Suppressor macrophage (primary cell): ENCODE measurements at regions not wholly inside any gene's neighbourhood (a gene's known extent, or its start where the extent isn't known, plus 50 kb on each side); places are given as distances from the start of the nearest gene placed in this dataset.
"Not testable (repeated sequence)": the region's sequence is repeated elsewhere in the genome, so short reads cannot be mapped to it uniquely, and the experiment has no call there.

Source experiments
- DNase-seq, 4 experiments: peaks; one replicate each; pipeline ENCODE4 v3.0.0-alpha.2; 2020 to 2022

DNA sequence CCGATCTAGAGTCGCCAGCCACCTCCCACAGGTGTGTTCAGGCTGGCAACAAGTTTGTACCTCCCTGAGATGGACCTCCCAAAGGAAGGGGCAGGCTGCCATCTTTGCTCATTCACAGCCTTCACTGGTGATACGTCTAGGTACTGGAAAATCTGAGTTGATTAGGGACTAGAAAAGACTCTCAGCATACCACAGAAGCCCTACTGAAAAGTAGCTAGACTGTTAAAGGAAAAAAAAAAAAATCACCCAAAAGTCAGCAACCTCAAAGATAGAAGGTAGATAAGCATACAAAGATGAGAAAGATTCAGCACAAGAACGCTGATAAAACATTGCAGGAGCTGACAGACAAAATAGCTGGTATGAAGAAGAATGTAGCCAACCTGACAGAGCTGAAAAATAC, 128.6 kb upstream of the WDR75 start:
- no peak for DNase-seq

DNA sequence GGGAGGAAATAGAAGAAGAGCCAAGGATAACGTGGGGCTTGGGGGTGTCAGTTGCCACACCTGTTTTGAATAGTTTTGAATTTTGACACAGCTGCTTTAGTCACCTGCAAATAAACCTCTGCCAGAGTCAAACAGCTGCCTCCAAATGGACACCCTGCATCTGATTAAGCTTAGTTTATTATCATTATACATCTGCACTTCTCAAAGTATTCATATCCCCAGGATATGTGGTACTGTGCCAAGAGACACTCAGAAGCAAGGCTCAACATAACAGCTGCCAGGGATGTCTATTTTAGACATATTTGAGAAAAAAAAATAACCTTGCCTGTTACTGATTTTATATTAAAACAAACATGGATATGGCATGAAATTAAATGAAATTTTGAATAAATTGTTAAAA, 122.5 kb upstream of the WDR75 start:
- no peak for DNase-seq

DNA sequence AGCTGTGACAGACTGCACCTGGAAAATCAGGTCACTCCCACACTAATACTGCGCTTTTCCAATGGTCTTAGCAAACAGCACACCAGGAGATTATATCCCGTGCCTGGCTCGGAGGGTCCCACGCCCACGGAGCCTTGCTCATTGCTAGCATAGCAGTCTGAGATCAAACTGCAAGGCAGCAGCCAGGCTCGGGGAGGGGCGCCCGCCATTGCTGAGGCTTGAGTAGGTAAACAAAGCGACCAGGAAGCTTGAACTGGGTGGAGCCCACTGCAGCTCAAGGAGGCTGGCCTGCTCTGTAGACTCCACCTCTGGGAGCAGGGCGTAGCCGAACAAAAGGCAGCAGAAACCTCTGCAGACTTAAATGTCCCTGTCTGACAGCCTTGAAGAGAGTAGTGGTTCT, 121.8 kb upstream of the WDR75 start:
- not testable (repeated sequence) for DNase-seq

DNA sequence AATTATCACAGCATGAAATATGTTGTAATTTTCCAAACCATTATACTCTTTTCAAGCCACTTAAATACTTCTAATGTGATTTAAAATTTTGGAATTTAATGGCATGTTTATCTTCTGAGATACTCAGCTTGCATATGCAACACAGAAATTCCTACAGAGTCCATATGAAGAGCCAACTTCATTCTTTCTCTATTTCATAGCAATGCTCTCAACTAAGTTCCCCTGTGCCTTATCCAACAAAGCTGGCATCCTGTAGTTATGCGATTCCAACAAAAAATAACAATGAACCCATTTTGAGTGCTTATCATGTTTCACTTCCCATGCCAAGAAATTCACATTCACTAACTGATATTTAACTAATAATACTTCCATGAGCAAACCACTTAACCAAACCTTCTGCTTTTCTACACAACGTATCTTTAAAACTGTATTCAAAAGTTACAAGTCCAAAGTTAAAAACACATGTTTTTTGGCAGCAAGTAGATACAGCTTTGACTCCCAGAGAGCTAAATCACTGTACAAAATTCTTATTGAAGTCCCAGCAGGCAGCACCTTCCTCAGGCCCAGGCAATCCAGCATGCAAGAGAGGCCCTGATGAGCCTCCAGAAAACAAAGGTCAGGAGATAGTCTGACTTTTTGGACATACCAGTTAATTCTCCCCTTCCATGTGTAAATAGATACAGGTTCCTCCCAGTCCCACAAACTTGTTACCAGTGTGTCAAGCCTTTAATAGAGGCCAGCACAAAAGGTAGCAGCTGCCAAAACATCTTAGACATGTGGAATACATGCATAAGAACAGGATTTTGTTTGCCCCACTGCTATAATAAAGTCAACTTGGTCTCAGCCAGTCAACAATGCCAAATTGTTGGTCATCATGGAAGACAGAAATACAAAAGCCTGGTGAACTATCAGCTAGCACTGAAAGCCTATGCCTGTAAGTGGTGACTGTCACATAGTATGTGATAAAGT, 113.1 kb upstream of the WDR75 start:
- DNase-seq, result no peak

DNA sequence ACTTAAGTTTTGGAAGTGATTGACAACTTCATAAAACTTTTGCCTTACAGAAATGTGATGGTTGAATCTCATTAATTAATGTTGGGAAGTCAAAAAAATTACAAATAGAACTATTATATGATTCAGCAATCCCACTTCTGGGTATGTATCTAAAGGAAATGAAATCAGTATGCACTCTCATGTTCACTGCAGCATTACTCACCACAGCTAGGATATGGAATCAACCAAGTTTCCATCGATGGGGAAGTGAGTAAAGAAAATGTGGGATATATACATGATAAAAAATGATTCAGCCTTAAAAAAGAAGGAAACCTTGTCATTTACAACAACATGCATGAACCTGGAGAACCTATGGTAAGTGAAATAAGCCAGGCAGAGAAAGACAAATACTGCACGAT, 112.4 kb upstream of the WDR75 start:
- no peak for DNase-seq

DNA sequence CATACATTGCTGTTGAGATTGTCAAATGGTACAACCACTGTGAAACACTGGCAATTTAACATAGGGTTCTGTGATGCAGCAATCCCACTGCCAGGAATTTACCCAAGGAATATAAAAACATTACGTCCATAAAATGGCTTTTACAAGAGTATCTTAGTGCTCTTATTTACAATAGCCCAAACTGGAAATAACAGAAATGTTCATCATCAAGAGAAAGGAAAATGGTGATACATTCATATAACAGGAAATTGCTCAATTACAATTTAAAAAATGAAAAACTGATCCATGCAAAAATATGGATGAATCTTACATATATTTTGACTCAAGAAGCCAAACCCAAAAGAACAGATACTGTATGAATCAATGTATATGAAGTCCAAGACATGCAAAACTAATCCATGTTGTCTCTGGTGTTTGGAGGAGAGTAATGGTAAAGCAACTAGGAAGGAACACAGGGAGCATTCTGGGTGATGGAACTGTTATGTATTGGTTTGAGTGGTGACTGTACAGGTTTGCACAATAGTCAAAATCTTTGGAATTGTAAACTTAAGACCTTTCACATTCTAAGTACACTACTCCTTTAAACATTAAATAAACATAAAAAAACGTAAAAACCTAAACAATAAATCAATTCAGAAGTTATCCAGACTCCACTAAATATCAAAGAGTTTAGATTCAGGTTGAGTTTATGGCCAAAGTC, 104.8 kb upstream of the WDR75 start:
- DNase-seq, result no peak

DNA sequence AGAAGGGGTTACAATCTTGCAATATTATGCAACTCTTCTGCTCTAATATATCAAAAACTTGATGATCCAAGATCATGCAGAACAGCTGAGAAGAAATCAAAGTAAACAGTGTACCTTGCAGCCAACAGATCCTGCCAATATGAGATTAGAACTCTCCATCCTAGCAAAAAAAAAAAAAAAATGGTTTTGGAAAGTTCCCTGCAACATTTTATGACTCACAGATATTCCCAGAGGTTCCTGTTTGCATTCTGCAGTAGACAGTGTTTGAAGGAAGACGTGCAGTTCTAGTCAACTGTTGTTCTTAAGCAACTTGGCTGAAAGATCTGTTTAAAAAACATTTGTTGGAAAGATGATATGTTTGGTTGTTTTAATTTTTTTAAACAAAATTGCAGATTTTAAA, 103.6 kb upstream of the WDR75 start:
- DNase-seq, result no peak

DNA sequence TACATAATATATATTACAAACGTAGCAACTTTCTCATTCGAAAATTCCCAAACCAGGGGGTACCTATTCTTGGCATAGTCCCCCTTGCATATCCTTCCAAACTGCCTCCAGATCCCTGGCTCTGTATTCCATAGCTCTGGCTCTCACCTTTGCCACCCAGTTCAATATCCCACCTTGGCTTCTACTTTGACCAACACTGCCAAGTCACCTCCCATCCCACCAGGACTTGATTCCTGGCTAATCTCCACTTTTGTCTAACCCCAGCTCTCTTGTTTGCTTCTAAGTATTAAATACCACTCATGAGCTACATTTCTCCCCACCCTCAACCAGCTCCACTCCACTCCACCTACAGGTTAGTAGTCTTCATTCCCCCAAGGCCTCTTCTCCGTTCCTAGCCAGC, 103.2 kb upstream of the WDR75 start:
- no peak for DNase-seq

DNA sequence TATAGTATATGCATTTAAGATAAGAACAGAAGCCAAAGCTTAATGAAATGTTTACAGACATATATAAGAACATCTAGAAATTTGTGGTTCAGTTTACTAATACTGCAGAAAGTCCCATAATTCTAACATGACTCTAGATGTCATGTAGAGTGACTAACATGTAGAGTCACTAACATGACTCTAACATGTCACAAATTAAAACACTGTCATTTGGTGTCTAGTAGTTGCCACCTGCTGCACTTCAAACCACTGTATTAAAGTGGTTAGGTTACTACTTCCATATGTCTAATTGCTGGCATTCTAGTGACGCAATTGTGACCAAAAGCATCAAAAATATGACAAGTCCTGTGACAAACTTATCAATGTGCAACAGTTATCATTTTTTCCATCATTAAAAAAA, 100.2 kb upstream of the WDR75 start:
- no peak for DNase-seq

DNA sequence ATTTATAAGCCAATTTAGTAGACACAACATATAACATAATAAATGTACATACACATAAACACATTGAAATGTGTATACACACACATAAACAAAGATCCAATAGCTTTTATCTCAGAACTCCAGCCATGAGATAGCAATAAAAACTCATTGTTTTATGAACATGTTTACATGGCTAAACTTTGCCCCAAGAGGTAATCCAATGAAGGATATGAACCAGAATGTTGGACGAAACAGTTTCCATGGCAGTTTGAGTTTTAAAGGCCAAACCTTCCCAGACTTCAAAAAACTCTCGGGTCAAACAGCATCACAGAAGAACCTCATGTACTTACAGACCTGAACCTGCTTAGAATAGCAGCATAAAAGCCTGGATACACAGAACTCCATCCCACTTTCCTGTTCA, 97.2 kb upstream of the WDR75 start:
- DNase-seq, result no peak

DNA sequence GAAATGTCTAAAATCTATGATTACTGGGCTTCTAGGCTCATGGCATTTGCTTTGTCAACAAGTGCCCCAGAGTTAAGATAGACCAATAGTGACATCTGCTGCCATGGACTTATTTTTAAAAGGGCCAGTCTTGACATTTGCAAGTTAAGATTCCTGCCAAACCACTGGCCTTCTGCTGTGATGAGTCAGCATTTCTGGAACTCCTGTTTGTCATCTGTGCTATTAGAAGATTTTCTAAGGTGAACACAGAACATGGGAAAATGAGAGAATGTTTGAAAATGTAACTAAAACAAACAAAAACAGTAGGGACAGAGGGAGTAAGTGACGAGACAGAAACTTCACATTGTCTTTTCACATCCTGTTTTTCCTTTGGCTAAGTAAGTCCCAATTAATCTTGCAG, 93.7 kb upstream of the WDR75 start:
- peak in 2 of 4 experiments; percentile 0 to 8 for DNase-seq

DNA sequence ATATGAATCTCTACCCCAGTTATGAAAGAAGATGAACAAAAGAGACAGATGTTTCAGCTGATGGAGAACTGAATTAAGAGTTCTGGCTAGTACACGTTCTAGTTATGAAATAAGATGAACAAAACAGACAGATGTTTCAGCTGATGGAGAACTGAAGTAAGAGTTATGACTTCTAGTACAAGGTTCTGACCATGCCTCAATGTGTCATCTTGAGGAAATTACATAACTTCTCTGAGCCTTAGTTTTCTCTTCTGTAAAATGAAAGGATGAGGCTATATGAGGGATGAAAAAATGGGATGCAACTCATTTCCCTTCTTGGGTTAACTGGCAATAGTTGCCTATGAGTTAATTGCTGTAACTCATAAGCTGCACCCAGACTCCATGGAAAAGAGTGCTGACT, 92.9 kb upstream of the WDR75 start:
- peak in 3 of 4 experiments; percentile 6 to 50 (median 39) for DNase-seq

DNA sequence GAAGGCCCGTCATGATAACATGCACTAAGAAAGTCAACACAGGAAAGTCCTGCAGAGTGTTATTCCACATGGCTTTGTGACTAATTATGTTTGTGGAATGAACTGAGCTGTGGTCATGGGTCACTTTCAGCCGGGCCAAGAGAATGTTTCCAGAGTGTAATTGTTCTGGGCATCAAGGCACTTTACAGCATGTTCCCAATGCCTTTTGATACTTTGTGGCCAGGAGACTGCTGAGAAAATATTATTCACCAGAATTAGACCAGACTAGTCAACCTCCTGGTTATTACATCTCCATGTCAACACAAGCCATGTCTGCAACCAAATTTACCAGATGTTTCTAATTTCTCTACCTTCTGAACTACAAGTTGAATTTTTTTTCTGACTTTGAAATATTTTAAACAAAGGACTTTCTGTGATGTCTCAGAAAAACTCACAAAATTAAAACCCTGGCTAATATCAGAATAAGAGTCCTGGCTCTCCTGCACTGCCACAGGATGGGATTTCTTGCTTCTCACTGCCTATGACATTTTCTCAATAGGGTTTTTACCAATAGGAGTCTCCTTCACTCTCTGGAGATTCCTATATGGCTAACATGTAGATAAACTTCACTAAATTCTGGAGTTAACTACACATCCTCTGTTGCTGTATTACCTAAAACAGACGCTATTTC, 90.6 kb upstream of the WDR75 start:
- no peak for DNase-seq

DNA sequence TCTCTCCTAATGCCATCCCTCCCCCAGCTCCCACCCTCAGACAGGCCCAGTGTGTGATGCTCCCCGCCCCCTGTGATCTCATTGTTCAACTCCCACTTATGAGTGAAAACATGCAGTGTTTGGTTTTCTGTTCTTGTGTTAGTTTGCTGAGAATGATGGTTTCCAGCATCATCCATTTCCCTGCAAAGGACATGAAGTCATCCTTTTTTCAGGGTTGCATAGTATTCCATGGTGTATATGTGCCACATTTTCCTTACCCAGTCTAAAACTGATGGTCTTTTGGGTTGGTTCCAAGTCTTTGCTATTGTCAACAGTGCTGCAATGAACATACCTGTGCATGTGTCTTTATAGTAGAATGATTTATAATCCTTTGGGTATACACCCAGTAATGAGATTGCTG, 89.3 kb upstream of the WDR75 start:
- not testable (repeated sequence) for DNase-seq

DNA sequence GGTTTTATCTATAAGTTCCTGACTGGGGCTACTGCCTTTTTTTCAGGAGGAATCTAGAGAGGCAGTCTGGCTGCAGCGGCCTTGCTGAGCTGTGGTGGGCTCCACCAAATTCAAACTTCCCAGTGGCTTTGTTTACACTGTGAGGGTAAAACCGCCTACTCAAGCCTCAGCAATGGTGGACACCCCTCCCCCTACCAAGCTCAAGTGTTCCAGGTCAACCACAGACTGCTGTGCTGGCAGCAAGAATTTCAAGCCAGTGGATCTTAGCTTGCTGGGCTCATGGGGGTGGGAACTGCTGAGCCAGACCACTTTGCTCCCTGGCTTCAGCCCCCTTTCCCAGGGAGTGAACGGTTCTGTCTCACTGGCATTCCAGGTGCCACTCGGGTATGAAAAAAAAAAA, 83.9 kb upstream of the WDR75 start:
- DNase-seq, result not testable (repeated sequence)

DNA sequence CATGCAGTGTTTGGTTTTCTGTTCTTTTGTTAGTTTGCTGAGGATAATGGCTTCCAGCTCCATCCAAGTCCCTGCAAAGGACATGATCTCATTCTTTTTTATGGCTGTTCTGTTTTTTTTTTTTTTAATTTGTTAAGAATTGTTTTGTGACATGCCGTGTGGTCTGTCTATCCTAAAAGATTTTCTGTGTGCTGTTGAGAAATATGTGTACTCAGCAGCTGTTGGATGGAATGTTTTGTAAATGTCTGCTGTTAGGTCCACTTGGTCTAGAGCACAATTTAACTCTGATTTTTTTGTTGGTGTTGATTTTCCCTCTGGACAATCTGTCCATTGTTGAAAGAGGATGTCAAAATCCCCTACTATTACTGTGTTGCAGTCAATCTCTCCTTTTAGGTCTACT, 80.4 kb upstream of the WDR75 start:
- DNase-seq, result no peak

DNA sequence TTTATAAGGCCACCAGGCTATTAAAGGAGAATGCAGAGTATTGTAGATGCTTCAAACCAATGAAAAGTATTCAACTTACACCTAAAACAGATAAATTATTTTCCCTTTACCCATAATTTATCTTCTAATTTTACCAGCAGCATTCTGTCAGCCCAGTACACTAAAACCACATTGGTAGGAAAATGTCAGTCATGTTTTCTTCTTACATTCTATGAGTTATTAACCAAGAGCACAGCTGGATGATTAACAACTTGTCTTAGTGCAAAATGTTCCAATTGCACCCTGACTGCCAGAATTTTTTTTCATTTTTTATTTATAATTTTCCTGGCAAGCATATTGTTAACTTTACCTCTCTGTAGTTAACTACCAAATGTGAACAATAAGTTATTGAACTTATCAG, 79.0 kb upstream of the WDR75 start:
- no peak for DNase-seq

DNA sequence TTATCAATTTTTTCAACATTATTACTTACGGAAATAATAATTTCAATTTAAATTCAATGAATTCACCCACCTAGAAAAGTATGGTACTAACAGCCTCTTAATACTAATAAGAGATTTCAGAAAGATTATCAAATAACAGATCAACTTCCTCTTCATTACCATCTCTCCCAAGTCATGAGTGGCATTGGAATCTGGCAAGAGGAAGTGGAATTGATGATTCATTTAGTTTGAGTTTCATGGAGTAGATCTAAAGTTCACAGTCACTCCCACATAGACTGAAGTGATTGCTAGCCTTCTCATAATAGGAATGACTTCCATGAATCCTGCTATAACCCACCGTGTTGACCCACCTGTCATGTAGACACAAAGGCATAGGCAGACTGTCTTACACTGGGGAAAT, 77.7 kb upstream of the WDR75 start:
- DNase-seq, result peak; percentile 47 to 85 (median 70)

DNA sequence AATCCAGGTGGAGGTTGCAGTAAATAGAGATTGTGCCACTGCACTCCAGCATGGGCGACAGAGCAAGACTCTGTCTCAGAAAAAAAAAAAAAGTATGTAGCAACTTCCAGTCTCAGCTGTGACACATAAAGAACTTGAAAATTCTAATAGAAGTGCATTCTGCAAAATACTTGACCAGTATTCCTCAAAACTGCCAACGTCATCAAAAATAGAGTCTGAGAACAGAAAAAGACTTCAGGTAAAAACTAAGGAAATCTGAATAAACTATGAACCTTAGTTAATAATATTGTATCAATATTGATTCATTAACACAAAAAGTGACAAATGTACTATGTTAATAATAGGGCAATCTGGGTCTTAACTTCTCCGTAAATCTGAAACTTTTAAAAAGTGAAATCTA, 76.7 kb upstream of the WDR75 start:
- peak in 2 of 4 experiments; percentile 4 to 23 for DNase-seq

DNA sequence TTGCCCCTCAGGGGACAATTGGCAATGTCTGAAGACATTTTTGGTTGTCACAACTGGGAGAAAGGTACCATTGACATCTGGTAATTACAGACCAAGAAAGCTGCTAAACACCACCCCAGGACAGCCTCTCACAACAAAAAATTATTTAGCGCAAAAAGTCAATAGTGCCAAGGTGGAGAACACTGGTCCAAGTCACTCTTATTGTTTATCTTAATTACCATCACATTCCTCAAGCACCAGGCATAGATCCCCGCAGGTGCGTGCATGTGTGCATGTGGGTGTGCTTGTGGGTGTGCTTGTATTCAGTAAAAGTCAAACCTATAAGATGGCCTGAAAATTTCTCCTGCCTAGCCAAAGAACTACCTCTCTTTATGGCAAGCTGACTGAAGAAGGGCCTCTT, 74.9 kb upstream of the WDR75 start:
- DNase-seq, result no peak

DNA sequence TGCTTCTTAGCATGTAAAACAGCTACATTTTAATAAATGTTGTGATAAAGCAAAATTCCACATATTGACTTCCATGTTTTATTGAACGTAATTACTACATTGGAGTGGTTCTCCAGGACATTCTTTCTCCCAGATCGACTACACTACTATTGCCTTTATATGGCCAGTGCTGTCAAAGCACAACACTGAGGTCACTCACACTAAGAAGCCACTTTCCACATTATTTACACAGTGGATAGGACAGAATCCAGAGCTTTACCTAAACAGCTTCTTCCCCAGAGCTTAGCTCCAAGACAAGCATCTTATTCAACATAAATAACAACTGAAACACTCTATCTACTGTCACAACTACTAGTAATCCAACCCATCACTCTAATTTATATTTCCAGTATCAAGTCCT, 73.9 kb upstream of the WDR75 start:
- DNase-seq, result no peak

DNA sequence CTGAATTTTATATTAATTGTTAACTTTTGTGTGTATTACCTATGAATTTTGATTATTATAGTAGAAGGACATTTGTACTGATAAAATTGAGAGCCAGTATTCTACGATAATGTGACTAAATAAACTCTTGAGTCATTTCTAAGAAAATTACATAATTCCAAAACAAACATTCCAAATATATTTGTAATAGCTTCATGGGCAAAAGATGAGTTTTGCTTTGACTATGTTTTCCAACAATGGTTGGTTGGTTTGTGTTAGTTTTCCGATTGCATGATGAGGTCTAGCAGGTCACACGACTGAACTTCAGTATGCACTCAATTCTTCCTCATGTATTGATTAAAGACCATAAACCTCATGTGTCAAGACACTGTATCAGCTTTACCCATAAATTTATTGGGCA, 71.7 kb upstream of the WDR75 start:
- no peak for DNase-seq

DNA sequence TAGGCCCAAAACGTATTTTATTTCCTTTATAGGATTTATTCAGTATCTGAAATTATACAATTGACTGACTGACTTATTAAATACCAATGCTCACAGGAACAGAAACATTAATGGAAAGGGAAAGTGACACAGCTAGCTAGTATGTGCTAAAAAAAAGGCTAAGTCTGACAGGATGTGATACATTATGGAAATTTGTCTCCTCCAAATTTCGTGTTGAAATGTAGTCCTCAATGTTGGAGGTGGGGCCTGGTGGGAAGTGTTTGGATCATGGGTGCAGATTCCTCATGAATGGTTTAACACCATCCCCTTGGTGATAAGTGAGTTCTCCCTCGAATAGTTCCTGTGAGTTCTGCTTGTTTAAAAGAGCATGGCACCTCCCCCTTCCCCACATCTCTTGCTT, 70.6 kb upstream of the WDR75 start:
- no peak for DNase-seq
